ENCODE measurements at regions not wholly inside any gene's neighbourhood (a gene's known extent, or its start where the extent isn't known, plus 50 kb on each side); places are given as distances from the start of the nearest gene placed in this dataset.
"Not testable (repeated sequence)": the region's sequence is repeated elsewhere in the genome, so short reads cannot be mapped to it uniquely, and the experiment has no call there.

DNA sequence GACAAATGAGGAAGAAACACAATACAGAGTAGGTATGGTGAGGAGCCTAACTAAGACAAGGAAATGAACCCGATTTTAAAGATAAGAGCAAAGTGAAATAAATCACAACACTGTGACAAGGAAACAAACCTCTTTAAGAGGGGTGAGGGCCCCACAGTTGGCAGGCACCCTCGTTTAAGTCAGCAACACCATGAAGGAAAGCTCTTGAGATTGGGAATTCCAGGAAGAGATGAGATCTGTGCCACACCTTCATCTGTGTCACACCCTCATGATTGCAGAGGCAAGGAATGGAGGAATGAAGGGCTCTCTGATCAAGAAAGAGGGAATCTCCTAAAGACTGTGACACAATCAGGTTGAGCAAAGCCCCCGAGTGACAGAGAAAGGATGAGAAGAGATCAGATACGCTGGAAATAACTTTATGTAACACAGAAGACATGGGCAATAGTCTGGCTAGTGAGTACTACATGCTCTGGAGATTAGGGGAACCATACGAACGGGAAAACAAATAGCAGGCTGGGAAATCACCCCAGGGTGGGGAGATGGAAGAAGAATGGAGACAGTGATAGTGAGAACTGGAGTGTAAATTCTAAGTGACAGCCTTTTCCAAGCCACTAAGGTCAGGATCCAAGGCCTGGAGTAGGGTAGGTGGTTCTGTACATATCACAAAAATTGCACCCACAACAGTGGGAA is 51.7 kb upstream of the TERB2 start:
- DNase-seq; intact Hi-C loops (cut with micrococcal nuclease); H4K20me1 ChIP-seq (ENCODE audit: low read length); CTCF ChIA-PET; H3K9me3 ChIP-seq (ENCODE audit: low read length); H3K4me2 ChIP-seq (ENCODE audit: low read length); H3K4me1 ChIP-seq (ENCODE audit: insufficient read depth, low read length); H3K36me3 ChIP-seq (ENCODE audit: low read depth, low read length); H2AFZ ChIP-seq (ENCODE audit: low read length); BruUV-seq (replicated peaks); POLR2A ChIA-PET (ENCODE audit: unreplicated experiment); H3K9me2 ChIP-seq (replicated peaks; ENCODE audit: low read length); H3K79me2 ChIP-seq (ENCODE audit: low read length); ATAC-seq; H3K27me3 ChIP-seq (ENCODE audit: low read length); H3K4me3 ChIP-seq (ENCODE audit: low read length); H3K9ac ChIP-seq (ENCODE audit: low read length); H3F3A ChIP-seq (ENCODE audit: low read length, unreplicated experiment); H3K27ac ChIP-seq (ENCODE audit: low read length): not testable (repeated sequence)

Measured in PC-3 (cell line).